T follicular helper cell (primary cell): ENCODE measurements at regions not wholly inside any gene's neighbourhood (a gene's known extent, or its start where the extent isn't known, plus 50 kb on each side); places are given as distances from the start of the nearest gene placed in this dataset.
"Not testable (repeated sequence)": the region's sequence is repeated elsewhere in the genome, so short reads cannot be mapped to it uniquely, and the experiment has no call there.

Experiments used
- DNase-seq: peaks from one replicate; pipeline ENCODE4 v3.0.0-alpha.2; 2020; ENCODE audit warnings: low read depth

- no peak for DNase-seq
Measured at GRCh38 chr2:16464641-16465040, 201.0 kb downstream of the CYRIA start.

DNA sequence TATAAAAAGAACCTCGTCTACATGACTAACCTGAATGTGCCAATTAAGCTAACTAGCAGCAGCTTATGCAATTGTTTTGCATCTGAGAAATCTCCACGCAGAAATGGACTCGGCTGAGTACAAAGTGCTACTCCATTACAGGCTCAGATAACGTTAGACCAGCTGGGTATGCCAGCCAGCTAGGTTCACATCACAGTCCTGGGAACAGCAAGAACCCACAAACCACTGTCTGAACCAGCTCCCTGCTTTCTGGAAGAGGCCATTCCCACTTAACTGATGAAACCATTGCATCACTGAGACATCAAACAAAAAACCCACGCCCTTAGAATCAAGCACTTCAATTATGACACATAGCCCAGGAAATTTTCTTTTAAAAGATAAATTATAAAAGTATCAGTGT, 202.7 kb downstream of the CYRIA start:
- DNase-seq = no peak

DNA sequence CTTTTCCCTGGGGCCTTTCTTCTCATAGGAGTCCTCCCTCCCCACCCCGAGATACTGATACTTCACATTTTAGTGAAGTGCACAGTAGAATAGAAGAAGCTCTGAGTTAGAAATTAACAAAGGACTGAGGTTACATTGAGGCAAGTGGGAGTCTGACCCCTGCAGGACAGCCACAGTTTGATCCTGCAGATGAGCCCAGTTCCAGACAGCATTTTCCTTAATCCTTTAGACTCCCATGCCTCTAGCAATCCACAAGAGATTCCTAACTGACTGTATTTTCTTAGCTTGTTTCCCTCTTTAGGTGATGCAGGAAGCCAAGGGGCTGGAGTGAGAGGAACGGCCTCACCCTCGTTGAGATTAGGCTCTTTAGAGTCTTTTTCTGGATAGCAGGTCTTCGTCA, 204.0 kb downstream of the CYRIA start:
- DNase-seq = no peak

DNA sequence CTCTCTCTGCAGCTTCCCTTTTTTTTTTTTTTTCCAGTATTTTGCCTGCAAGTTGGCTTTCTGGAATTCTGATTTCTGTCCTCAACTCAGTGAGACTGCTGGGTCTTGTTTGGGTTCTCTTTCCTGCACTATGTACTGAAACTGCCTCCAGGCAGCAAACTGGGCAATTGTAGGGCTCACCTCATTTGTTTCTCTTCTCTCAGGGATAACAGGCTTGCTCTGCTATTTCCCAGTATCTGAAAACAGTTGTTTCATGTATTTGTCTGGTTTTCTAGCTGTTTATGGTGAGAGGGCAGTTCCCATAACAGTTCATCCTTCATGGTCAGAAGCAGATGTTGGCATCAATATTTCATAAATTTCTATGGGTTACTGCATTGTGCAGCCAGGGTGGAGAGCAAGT, 206.0 kb downstream of the CYRIA start:
- DNase-seq = no peak

GRCh38 chr2:16454621-16455020, 211.0 kb downstream of the CYRIA start:
- no peak for DNase-seq

DNA sequence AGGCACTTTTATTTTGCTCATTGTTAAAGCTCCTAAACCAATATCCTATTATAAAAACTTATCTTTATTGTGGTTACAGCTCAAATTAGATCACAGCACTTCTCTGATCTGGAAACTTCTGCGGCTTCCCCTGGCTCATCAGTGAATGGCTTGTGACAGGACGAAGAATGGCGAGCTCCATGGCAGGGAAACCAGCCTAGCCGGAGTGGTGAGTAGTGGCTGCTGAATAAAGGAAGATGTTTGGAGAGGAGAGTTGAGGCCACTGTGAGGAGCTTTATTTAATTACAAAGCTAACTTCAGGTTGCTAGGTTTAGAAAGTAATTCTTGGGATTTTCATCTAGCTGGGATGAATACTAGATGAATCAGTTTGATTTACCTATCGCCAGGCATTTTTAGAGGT, 213.5 kb downstream of the CYRIA start:
- DNase-seq = no peak

DNA sequence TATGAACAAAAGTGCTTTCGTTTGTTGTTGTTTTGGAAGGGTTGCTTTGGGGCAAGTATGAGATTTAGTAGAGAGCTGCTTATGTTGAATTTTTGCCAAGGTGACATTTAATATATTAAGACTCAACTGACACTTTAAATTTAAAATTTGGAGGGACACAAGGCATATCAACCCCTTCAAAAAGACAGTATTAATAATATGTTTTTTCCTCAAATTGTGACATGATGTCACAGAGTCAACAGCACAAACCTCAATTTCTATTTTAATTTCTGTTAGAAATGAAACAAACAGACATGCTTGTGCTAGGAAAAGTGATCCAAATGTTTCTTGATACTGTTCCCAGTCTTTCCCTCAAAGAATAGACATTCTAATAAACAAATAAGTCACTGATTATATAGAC, 218.9 kb downstream of the CYRIA start:
- DNase-seq = no peak

GRCh38 chr2:16442971-16443370, 222.7 kb downstream of the CYRIA start:
- DNase-seq = no peak

DNA sequence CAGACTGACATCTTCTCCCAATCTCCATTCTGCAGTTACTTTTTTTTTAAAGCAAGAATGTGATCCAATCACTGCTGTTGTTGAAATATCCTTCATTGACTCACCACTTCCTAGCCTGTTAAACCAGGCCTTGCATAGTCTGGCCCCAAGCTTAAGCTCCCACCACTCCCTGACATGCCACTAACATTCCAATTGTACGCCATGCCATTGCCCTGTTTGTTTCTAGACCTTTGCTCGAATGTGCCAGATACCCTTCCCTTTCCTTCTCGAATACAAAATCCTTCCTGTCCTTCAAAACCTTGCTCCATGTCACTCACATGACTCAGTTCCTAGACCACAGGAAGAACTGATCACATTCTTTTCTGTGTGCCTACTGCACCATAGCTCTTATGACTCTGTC, 224.2 kb downstream of the CYRIA start:
- no peak for DNase-seq

DNA sequence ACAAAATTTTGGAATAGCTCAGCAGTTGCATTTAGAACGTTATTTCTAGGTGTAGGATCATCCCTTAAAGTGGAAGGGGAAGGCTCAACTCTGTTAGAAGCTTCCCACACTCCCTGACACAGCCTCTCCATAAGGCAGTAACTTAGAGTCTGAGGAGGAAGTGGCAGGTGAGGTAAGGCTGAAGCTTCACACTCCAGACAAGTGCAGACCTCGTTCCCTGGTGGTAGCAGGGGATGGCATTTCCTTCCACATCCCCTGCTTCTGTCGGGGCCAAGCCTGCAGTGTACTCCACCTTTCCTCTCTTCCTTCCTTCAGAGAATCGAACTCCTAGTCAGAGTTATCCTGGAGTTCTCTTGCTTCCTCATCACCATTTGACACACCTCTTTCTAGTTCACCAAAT, 224.7 kb downstream of the CYRIA start:
- DNase-seq = no peak

DNA sequence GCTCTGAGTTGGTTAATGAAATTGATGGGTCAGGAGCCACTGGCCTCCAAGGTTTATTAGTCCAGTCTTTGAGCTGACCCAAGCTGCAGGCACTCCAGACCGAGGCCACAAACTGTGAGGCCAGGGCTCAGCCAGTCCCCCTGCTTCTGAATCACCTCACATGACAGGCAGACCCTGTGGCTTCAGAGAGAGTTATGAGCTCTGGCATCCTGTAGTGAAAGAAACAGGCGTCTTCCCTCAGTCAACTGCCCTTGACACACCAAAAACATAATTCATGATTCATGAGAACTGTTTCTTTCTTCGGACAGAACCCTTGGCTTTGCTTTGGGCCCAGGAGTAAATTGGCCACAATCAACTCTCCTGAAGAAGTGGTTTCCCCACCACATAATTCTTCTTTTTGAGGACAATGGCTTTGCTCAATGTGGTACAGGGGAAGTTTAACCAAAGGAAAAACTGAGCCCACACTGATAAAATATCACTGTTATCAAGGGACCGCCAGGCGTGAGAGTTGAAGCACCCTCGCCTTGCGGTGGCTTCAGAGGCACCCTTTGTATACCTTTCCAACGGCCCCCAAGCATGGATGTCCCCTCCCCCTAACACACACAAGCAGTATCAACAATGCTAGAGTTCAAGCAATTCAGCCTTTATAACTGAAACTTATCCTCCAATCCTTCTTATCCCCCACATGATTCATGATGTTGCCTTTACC, 226.9 kb downstream of the CYRIA start:
- no peak for DNase-seq

GRCh38 chr2:16437189-16437588, 228.4 kb downstream of the CYRIA start:
- no peak for DNase-seq

GRCh38 chr2:16434393-16434792, 231.2 kb downstream of the CYRIA start:
- no peak for DNase-seq

DNA sequence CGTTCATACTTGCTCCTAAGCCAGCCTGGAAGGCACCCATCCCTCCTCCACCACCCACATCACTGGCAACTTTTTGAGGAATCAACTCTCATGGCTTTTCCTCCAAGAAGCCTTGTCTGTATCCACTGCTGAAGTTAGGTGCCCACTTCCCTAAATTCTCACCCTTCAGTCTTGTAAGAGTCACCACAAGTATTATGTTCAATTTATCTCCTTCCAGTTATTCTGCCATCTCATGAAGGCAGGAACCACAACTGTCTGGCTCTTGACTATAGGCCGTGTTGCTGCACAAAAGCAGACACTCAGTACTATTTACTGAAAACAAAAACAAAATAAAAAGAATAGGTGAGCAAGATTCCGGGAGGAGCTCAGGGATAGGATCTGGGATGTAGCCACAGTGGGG, 234.8 kb downstream of the CYRIA start:
- DNase-seq = no peak

- DNase-seq = no peak
Measured at GRCh38 chr2:16429431-16430145, 236.0 kb downstream of the CYRIA start.

- DNase-seq = no peak
Measured at GRCh38 chr2:16429002-16429401, 236.6 kb downstream of the CYRIA start.

GRCh38 chr2:16425462-16426336, 239.9 kb downstream of the CYRIA start:
- DNase-seq = no peak

- DNase-seq = no peak
Measured at GRCh38 chr2:16420421-16420820, 245.2 kb downstream of the CYRIA start.

DNA sequence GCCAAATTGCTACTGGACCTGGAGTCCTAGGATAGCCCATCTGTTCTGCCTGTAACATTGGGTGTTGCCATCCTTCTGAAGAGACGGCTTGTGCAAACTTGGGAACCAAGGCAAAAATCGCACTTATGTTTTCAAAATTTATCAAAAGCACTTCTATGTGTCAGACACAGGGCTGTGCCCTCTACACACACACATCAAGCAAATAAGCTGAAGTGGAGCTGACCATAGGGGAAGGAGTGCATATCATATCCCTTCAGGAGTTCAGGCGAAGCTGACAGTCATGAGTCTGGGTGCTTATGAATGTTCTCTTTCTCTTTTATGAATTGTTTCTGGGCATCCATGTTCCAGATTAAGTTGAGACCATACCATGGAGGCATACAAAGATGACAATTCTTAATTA, 247.9 kb downstream of the CYRIA start:
- no peak for DNase-seq

GRCh38 chr2:16416651-16417050, 249.0 kb downstream of the CYRIA start:
- no peak for DNase-seq

- not testable (repeated sequence) for DNase-seq
Measured at GRCh38 chr2:16415861-16416260, 249.8 kb downstream of the CYRIA start.

GRCh38 chr2:16413947-16414346, 251.7 kb downstream of the CYRIA start:
- DNase-seq = no peak

- no peak for DNase-seq
Measured at GRCh38 chr2:16413285-16413684, 252.3 kb downstream of the CYRIA start.
